ENCODE measurements at regions not wholly inside any gene's neighbourhood (a gene's known extent, or its start where the extent isn't known, plus 50 kb on each side); places are given as distances from the start of the nearest gene placed in this dataset.

GRCh38 chr1:47574451-47575165 lies 136.8 kb downstream of the FOXD2 start:
- no peak for DNase-seq (ENCODE audit: low read depth in 3 of 3)

- no peak for DNase-seq (ENCODE audit: low read depth in 3 of 3)
These were observed 138.3 kb downstream of the FOXD2 start for GRCh38 chr1:47575855-47576757.

GRCh38 chr1:47576758-47577115 lies 138.9 kb downstream of the FOXD2 start:
- DNase-seq (ENCODE audit: low read depth in 3 of 3) = no peak

GRCh38 chr1:47577303-47578025 lies 139.6 kb downstream of the FOXD2 start:
- no peak for DNase-seq (ENCODE audit: low read depth in 3 of 3)

GRCh38 chr1:47578026-47578720 lies 140.3 kb downstream of the FOXD2 start:
- no peak for DNase-seq (ENCODE audit: low read depth in 3 of 3)

- DNase-seq (ENCODE audit: low read depth in 3 of 3) = no peak
These were observed 141.0 kb downstream of the FOXD2 start for GRCh38 chr1:47578721-47579419.

- no peak for DNase-seq (ENCODE audit: low read depth in 3 of 3)
These were observed 142.0 kb downstream of the FOXD2 start for GRCh38 chr1:47579809-47580208.

GRCh38 chr1:47580451-47580995 lies 142.7 kb downstream of the FOXD2 start:
- no peak for DNase-seq (ENCODE audit: low read depth in 3 of 3)

GRCh38 chr1:47582891-47583608 lies 145.2 kb downstream of the FOXD2 start:
- no peak for DNase-seq (ENCODE audit: low read depth in 3 of 3)

- no peak for DNase-seq (ENCODE audit: low read depth in 3 of 3)
These were observed 146.4 kb downstream of the FOXD2 start for GRCh38 chr1:47584249-47584648.

GRCh38 chr1:47585141-47585902 lies 147.5 kb downstream of the FOXD2 start:
- no peak for DNase-seq (ENCODE audit: low read depth in 3 of 3)

- no peak for DNase-seq (ENCODE audit: low read depth in 3 of 3)
These were observed 150.2 kb downstream of the FOXD2 start for GRCh38 chr1:47587891-47588582.

- DNase-seq (ENCODE audit: low read depth in 3 of 3) = no peak
These were observed 152.8 kb downstream of the FOXD2 start for GRCh38 chr1:47590523-47591225.

- no peak for DNase-seq (ENCODE audit: low read depth in 3 of 3)
These were observed 154.0 kb downstream of the FOXD2 start for GRCh38 chr1:47591801-47592200.

- DNase-seq (ENCODE audit: low read depth in 3 of 3) = no peak
These were observed 154.6 kb downstream of the FOXD2 start for GRCh38 chr1:47592296-47593012.

- DNase-seq (ENCODE audit: low read depth in 3 of 3) = no peak
These were observed 155.2 kb downstream of the FOXD2 start for GRCh38 chr1:47593013-47593568.

- no peak for DNase-seq (ENCODE audit: low read depth in 3 of 3)
These were observed 155.9 kb downstream of the FOXD2 start for GRCh38 chr1:47593598-47594285.

All from stimulated activated CD4-positive, alpha-beta T cell treated with anti-CD3 and anti-CD28 coated beads, TNF-alpha, amount 100 ng/mL, for 4 hours (primary cell).